SIG-M5 (cell line): ENCODE measurements at regions not wholly inside any gene's neighbourhood (a gene's known extent, or its start where the extent isn't known, plus 50 kb on each side); places are given as distances from the start of the nearest gene placed in this dataset.

Source experiments
- DNase-seq: peaks from one replicate; lab custom pipeline; 2025; lab: John Stamatoyannopoulos, UW

DNA sequence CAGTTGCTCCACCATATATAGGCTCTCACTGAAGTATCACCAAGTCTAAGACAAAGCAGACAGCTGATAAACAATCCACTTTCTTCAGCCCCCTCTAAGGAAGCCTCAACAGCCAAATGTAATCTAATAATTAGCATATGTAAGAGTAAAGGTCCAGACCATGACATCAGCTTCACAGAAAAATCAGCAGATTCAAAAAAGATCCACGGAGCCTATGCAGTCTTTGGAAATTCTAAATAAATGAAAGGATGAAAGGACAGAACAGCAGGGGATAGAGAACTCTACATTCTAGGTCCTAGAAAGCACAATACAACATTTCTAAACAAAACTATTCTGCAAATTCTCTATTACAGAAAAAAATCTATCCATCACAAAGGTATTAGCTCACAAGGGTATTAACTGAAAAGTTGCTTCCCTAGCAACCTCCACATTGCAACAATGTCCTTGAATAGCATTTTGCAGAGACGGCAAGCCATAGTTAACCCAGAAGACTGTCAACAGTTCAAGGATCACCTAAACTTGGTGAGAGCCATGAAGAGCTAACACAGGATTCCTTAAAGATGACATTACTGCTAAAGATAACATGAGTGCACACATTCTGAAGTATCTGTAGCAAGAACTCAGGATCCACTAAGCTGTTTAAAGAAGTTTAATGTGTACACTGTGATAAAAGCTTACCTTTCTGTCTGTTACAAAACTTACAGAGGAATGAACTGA lies 74.3 kb downstream of the SIPA1L2 start:
- no peak for DNase-seq

DNA sequence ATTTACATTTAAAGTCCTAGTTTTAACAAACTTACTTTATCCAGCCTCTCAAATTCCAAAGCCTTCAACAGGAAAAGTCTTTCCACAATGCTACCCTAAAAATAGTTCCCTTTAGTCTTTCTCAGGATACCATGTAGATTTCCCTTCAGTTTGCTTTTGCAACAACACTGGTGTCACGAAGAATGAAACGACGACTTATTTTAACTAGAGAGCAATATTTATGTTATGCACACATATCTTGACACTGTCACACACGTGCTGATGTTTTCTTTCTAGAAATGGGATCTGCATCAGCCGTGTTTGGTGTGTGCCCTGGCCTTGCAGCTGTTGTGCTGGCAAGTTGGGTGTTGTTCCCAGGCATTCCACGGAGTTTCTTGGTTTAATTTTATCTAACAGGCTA lies 75.5 kb downstream of the SIPA1L2 start:
- DNase-seq: no peak

DNA sequence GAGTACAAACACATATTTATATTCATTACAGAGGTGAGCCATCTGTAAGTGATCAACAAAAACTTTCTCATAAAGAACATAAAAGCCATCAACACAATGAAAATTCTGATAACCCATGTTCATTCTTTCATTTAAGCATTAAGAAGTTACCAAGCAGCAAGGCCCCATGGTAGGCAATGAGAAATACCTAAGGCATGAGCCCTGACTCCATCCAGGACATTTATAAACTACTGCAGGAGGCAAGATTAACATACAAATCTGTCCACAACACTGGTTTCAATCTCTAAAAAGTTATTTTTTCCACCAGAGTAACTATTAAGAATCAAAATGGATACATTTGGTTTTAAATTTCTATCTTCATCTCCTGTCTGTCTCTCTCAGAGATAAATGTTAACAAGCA lies 76.1 kb downstream of the SIPA1L2 start:
- DNase-seq: no peak

DNA sequence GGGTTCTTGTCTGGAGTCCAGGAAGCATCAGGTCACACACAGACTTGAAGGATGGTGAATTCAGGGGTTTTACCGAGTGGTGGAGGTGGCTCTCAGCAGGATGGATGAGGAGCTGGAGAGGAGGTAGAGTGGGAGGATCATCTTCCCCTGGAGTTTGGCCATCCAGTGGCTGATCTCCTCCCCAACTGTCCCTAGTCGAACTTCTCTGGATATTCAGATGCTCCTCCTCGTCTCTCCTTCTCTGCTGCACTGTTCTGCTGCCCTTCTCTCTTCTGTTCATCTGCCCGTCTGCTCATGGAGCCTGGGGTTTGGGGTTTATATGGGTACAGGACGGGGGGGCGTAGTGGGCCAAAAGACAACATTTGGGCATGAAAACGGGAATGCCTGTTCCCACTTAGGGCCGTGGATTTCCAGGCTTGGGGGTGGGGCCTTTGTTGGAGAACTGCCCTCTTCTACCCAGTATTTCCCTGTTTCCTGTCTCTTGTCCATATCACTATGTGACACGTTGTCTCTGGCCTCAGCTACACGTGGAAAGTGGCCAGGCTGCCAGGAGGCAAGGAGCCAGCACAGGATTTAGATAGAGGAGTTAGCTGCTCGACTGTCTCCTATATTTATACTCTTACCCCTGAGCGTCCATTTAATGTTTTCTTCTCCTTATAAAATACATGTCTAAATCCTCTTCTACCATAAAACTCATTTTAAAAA lies 76.7 kb downstream of the SIPA1L2 start:
- no peak for DNase-seq

DNA sequence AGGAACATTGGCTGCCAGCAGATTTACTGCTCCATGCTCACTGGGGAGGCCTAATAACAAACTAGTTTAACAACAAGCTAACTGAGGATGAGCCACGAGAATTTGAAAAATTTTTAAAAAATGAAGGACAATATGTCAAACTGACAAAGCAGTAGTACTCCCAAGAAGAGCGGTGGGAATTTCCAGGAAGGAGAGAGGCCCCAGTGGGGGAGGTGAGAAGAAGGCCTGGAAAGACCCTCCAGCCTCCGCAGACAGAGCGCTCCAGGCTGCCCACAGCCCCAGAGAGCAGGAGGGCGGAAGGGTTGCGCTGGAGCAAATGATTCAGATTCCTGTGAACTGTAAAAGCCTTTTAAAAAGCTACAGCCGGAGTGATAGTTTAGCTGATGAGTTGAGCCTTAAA lies 78.5 kb downstream of the SIPA1L2 start:
- no peak for DNase-seq

DNA sequence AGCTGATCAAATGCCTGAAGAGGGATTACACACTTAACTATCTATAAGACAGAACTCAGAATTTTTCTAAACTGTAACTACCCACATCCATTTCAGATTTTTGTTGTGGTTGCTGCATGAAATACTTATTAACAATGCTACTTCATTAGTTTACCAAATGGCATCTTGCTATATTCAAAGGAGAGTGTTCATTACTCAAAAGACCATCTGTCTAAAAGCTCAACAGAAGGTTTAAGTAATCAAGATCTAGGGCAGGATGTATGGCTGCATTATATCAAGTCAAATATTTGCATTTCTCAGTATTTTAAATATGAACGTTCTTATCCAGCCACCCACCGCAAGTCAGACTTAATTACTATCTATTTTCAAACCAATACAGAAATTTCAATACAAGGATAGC lies 79.9 kb downstream of the SIPA1L2 start:
- DNase-seq: no peak

DNA sequence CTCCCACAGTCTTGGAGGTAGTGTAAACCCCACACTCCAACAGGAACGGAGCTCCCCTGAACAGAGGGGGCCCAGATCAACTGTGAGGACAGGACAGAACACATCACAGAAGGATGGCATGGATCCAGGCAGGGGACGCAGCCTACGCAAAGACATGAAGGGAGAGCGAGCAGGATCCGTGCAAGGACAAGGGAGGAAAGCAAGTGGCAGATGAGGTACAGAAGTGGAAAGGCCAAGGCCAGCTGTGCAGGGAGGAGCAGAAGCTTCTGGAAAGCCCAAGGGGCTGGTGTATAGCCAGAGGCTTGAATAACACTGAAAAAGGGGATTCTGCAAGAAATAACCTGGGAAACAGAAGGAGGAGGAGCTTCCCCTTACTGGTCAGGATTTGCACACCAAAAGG lies 81.2 kb downstream of the SIPA1L2 start:
- DNase-seq: no peak

DNA sequence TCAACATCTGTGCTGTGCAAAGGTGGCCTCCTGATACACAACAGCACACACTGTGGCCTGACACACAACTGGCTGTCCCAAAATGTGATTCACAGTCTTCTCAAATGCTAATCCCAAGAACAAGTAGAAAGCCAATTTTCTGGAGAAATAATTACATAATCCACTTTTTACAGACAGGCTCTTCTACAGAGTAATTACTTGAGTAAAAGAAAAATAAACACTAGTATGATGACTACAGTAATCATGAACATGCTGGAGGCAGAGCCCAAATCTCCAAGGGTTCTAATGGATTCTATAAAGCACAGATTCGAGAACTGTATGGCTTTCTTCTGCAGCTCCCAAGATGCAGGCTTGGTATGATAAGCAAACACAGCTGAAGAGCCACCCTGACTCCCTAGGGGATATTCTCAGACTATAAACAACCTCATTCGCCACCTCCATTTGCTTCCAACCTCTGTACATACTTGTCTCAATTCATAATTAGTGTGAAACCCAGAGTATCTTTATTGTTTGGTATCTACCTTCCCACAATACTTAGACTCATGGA lies 81.9 kb downstream of the SIPA1L2 start:
- DNase-seq: no peak

DNA sequence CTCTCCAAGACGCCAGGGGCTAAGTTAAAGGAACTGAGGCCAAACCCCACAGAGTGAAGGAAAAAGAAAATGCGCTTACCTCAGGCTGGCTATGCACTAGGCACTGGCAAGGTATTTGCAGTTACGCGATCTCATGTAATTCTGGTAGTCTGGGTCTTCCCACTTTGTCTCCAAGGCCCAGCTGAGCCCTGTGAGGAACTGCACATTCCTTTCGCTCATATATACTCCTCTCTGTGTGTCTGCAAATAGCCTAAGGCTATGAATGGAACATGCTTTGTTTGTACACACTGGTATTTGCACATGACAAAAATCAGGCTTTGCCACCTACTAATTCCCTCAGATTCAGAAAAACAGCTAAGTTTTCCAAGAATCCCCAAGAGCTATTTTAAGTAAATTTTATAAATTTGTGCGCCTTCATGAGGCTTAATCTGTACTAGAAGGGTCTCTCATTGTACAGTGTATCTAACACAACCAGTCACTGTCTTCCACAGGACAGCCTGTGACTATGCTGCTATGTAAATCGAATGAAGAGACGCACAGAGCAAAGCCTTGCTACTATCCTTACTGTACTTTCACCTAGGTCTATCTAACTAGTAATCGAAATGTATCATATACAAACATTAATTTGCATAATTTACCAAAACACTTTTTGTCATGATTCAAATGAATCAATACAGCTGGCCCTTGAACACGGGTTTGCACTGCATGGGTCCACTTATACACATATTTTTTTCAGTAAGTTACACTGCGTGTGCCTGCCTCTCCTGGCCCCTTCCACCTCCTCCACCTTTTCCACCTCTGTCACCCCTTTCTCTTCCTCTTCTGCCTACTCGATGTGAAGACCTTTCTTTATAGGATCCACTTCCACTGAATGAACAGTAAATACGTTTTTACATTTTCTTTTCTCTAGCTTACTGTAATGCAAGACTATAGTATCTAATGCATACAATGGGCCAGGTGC lies 87.0 kb downstream of the SIPA1L2 start:
- no peak for DNase-seq

DNA sequence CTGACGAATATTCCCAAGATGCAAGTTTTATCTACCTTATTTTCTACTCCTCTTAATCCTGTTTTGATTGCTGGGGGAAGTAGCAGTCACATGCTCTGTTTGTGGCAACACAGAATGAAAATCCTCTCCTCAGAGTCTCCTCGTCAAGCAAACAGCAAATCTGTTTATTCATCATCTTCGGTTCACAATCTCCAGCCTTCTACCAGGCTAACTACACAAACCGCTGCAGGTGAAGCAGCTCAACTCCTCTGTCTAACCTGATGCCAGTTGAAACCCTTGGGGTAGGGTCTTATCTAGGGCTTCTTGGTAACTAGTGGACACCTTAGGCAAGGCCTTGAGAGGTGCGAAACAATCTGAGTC lies 91.0 kb downstream of the SIPA1L2 start:
- DNase-seq: no peak

DNA sequence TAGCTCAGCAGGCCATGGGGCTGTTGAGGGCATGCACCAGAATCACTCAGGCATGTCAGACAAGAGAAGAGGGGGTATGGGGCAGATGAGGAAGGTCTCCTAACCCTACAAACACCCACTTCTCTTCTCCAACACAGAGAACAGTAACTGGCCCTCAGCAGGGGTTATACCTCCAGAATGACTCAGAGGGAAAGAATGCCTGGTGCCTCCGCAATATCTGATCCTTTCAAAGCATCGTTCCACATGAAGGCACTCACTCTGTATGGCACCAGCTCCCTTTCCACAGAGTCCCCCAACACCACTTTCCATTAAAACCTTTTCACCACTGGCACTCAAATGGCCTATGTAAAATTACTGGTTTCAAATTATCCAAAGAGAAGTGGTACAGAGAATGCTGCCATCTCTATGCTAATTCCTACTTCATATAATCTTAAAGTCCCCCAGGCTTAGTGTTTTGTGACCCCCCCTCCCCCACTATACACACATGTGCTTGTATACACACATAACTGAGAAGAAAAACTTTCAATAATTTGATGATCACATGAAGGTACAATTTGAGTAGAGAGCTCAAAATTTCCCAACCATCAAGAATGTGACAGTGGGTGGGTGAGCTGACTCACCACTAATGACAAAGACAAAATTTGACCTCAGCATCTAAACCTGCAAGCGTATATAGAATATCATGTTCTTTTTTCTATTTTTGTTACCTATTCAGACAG lies 91.5 kb downstream of the SIPA1L2 start:
- no peak for DNase-seq

DNA sequence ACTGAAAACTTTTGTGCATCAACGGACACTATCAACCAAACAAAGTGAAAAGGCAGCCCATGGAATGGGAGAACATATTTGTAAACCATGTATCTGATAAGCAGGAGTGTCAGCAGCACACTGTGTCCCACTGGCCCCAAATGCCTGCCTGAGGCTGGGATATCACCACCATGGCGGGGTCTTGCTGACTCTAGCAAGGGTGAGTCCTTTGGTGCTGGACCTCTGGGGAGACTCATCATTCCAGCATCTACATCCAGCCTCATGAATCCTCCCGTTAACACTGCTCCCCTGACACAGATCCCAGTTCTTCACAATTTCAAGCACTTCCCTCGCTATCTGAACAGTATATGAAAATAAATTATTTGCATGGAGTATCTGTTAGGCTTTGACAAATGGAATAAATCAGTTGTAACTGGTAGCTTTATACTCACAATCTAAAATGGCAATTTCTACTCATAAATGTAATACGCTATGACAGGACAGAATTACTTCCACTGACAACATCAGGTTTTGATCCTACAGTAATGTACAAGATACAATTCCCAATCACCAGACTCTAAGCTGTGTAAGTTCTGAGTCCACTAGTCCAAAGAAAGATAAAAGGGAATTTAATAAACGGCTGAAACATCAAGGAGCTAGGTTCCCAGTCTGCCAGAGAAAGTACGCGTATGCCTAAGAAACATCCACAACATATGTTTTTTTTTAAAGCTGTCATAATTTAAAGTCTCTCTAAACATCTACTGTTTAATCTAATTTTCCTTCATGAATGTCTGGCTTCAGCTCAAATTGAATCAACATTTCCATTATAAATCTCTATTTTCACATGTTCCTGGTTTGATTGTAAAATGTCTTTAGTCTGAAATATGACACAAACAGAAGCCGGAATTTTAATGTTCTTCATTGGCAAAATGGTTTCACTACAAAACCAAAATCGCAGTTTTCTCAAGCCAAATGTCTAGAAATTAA lies 95.1 kb downstream of the SIPA1L2 start:
- DNase-seq: no peak

DNA sequence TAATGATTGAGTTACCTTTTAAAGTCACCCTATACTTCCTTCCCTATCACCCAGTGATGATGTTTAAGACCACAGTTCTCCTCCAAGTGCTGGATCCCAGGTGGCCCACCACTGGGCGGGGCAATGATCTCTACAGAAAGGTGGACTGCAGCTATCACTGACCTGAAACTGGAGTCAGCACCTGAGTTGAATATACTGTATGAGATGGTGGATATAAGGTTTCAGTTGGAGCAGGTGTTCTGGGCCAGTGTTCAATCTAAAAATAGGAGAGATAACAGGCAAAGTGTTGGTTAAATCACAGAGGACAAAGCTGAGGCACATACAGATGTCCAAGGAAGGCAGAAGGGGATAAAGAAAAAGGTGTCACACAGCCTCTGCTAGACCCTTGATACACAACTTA lies 96.6 kb downstream of the SIPA1L2 start:
- DNase-seq: no peak

DNA sequence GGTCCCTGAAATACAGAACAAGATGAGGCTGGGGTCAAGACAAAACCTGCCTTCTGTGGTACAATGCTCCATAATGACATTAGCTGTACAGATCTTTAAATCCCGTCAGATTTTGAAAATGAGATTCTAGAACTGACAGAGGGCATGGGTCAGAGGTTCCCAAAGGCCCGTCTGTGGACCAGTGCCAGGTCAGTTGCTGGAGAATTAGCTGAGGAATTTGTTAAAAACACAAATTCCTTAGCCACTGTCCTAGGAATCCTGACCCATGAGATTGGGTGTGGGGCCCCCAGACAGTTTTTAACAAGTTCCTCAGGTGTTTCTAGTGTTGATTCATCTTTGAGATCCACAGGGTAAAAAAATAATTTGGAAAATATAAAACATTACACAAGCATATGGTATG lies 97.0 kb downstream of the SIPA1L2 start:
- DNase-seq: no peak

DNA sequence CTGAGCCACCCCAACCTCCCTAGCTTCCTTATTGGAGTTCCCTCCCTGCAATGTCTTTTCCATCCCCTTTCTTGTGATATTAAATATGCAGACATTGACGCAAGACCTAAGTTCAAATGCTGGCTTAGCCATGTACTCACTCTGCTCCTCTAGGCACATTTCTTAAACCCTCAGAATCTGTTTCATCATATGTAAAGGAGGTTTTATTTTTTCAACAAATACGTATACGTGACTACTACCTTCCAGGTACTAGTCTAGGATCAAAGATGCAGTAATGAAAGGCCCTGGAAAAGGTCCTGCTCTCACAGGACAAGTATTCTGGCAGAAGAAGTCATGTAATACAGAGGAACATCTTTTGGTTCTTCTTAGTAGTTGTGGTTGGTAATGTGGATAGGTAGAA lies 98.6 kb downstream of the SIPA1L2 start:
- no peak for DNase-seq

DNA sequence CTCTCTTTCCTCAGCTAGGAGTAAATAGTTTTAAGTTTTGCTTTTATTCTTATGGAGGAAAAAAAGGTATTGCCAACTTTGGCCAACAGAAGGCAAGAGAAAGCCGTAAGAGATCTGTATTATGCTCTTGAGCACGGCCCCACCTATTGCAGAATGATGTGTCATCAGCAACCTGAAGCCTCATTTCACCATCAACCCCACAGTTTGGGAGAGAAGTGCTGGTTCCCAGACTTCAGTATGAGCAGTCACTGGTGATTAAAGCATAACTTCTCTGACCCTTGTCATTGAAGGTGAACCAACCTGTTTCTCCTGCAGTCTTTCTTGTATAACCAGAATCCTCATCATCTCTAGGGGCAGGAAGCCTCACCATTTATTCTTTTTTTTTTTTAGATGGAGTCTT lies 100.2 kb downstream of the SIPA1L2 start:
- DNase-seq: no peak

DNA sequence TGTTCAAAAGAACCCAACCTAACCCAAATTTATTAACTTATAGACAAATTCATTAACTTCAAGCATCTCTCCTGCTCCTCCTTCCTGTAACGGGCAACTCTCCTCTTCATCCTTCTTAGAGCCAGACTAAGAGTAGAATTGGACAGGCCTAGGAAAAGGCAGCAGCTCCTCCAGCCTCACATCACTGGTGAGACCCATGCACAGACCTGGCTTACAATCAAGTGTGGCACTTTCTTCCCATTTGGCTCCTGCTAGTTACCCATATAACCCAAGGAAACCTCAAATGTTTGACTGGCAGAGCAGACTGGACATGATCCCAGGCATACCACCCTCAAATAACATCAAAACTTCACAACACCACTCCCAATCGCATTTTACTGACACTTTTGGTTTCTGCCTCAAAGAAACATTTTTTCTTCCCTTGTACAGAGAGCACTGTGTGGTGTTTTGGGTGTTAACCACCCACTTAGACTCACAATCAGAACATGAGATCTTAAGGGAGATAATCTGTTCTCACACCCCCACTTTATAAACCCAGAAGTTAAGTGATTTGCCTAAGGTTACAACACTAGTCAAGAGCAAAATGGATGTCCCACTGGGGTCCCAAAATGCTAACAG lies 101.4 kb downstream of the SIPA1L2 start:
- no peak for DNase-seq

DNA sequence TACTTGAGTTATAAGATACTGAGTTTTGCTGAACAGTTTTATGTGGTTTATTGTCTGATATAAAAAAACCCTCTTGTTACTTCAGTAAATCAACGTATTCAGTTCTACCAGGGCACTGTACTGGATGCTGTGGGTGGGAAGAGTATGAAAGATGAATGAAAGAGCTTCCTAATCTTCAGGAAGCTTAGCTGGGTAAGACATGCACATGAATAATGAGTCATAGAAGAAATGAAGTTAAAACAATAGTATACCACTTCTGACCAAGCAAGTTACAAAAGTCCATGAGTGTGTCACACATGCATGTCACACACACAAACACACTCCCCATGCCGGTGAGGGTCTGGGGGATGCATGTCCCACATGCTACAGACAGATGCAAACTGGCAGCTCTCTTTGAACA lies 105.9 kb downstream of the SIPA1L2 start:
- no peak for DNase-seq

DNA sequence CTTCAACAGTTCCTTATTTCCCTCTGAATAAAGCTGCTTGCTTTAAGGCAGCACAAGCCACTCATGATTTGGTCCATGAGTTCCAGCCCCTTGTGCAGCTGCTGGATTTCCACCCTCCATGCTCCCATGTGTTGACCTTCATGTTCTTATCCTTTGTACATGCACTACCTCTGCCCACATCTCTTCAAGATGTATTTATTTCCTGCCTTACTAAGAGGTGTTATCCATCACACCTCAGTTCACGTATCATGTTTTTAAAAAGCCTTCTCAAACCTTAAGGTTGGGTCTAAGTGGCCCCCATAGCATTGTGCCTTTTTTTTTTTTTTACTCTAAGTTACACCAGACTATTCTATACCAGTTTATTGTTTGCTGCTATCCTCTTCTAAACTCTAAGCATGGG lies 107.7 kb downstream of the SIPA1L2 start:
- no peak for DNase-seq

DNA sequence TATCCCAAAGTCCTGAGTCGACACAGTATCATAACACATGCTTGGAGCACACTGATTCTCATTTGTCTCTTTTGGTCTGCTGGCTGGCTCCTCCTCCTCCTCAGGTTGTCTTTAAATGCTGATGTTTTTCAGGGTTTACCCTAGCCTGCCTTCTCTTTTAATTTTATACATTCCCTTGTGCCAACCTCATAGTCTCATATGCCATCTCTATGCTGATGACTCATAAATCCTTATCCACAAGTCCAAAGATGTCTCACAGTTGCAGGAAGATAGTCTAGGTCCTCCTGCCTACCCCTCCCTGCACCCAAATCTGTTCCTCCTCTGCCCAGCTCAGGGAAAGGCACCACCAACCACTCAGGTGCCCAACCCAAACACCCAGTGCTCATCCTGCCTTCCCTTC lies 108.3 kb downstream of the SIPA1L2 start:
- DNase-seq: no peak
